SK-N-SH treated with all-trans-retinoic acid at 6 μM for 48 hours (cell line): ENCODE measurements at regions not wholly inside any gene's neighbourhood (a gene's known extent, or its start where the extent isn't known, plus 50 kb on each side); places are given as distances from the start of the nearest gene placed in this dataset.

Experiments
- ATAC-seq: fragments of 200-7000 bp; cut with Tn5 transposase; 3 replicates; pipeline ENCODE4 v1.9.1; 2020; ENCODE audit warnings: mild to moderate bottlenecking, moderate library complexity
- ARNTL ChIP-seq: fragments of 450-650 bp; formaldehyde crosslinking; IDR thresholded peaks from 2 replicates; pipeline ENCODE4 v1.5.0; 2020; ENCODE audit warnings: low read depth, mild to moderate bottlenecking, moderate library complexity, borderline replicate concordance
- CREB5 ChIP-seq: fragments of 250-450 bp; sonication (Bioruptor Pico); IDR thresholded peaks from 2 replicates; pipeline ENCODE4 v1.5.1; 2020; ENCODE audit warnings: low read depth, mild to moderate bottlenecking, moderate library complexity
- CSDC2 ChIP-seq: fragments of 250-450 bp; sonication (Bioruptor Pico); IDR thresholded peaks from 2 replicates; pipeline ENCODE4 v1.5.0; 2020; ENCODE audit warnings: mild to moderate bottlenecking, moderate library complexity
- CSRNP3 ChIP-seq: fragments of 250-450 bp; sonication (Bioruptor Pico); IDR thresholded peaks from 2 replicates; pipeline ENCODE4 v1.5.1; 2021; ENCODE audit warnings: mild to moderate bottlenecking, moderate library complexity
- ESRRG ChIP-seq: fragments of 250-450 bp; sonication (Bioruptor Pico); IDR thresholded peaks from 2 replicates; pipeline ENCODE4 v1.6.1; 2021; ENCODE audit warnings: mild to moderate bottlenecking
- GLIS3 ChIP-seq: fragments of 250-450 bp; sonication (Bioruptor Pico); IDR thresholded peaks from 2 replicates; pipeline ENCODE4 v1.5.0; 2020; ENCODE audit warnings: mild to moderate bottlenecking, moderate library complexity
- ISL1 ChIP-seq: fragments of 250-450 bp; sonication (Bioruptor Pico); IDR thresholded peaks from 2 replicates; pipeline ENCODE4 v2.1.2; 2022; ENCODE audit warnings: mild to moderate bottlenecking, moderate library complexity
- OSR1 ChIP-seq: fragments of 250-450 bp; sonication (Bioruptor Pico); IDR thresholded peaks from 2 replicates; pipeline ENCODE4 v1.8.0; 2022; ENCODE audit warnings: moderate library complexity, mild to moderate bottlenecking, inconsistent platforms
- PATZ1 ChIP-seq: fragments of 250-450 bp; sonication (Bioruptor Pico); IDR thresholded peaks from 2 replicates; pipeline ENCODE4 v1.8.0; 2020; ENCODE audit warnings: mild to moderate bottlenecking, moderate library complexity, borderline replicate concordance
- PPARA ChIP-seq: fragments of 250-450 bp; sonication (Bioruptor Pico); IDR thresholded peaks from 2 replicates; pipeline ENCODE4 v1.5.0; 2020; ENCODE audit warnings: mild to moderate bottlenecking, borderline replicate concordance
- SNAI2 ChIP-seq: fragments of 250-450 bp; sonication (Bioruptor Pico); IDR thresholded peaks from 2 replicates; pipeline ENCODE4 v1.5.0; 2020; ENCODE audit warnings: mild to moderate bottlenecking, moderate library complexity
- TCF4 ChIP-seq: fragments of 250-450 bp; sonication (Bioruptor Pico); IDR thresholded peaks from 2 replicates; pipeline ENCODE4 v1.8.0; 2021; ENCODE audit warnings: mild to moderate bottlenecking, moderate library complexity, borderline replicate concordance
- TSHZ2 ChIP-seq: fragments of 250-450 bp; sonication (Bioruptor Pico); IDR thresholded peaks from 2 replicates; pipeline ENCODE4 v1.5.0; 2020; ENCODE audit warnings: mild to moderate bottlenecking, moderate library complexity
- ZC3H10 ChIP-seq: fragments of 250-450 bp; sonication (Bioruptor Pico); IDR thresholded peaks from 2 replicates; pipeline ENCODE4 v1.5.1; 2021; ENCODE audit warnings: mild to moderate bottlenecking, moderate library complexity
- ZFP3 ChIP-seq: fragments of 250-450 bp; sonication (Bioruptor Pico); IDR thresholded peaks from 2 replicates; pipeline ENCODE4 v1.5.0; 2020; ENCODE audit warnings: mild to moderate bottlenecking, moderate library complexity
- ZFP30 ChIP-seq: fragments of 450-650 bp; formaldehyde crosslinking; IDR thresholded peaks from 2 replicates; pipeline ENCODE4 v1.5.0; 2022; ENCODE audit warnings: mild to moderate bottlenecking, moderate library complexity
- ZNF565 ChIP-seq: fragments of 450-650 bp; formaldehyde crosslinking; conservative IDR thresholded peaks from 2 replicates; pipeline ENCODE4 v1.5.0; 2020; ENCODE audit warnings: low read depth, mild to moderate bottlenecking, moderate library complexity
- ZNF70 ChIP-seq: fragments of 450-650 bp; formaldehyde crosslinking; IDR thresholded peaks from 2 replicates; pipeline ENCODE4 v1.5.0; 2020; ENCODE audit warnings: mild to moderate bottlenecking, moderate library complexity
- ZNF8 ChIP-seq: fragments of 450-650 bp; formaldehyde crosslinking; IDR thresholded peaks from 2 replicates; pipeline ENCODE4 v1.5.0; 2020; ENCODE audit warnings: mild to moderate bottlenecking, moderate library complexity

- ATAC-seq: no peak
- TF ChIP-seq ISL1: no peak
- no peak for TF ChIP-seq TCF4 (CRISPR knock-in tag)
- no peak for TF ChIP-seq ESRRG (CRISPR knock-in tag)
- TF ChIP-seq OSR1 (CRISPR knock-in tag): no peak
- no peak for TF ChIP-seq ZNF565 (CRISPR knock-in tag)
- TF ChIP-seq GLIS3: no peak
- no peak for TF ChIP-seq CSDC2
- TF ChIP-seq TSHZ2: no peak
- no peak for TF ChIP-seq SNAI2 (CRISPR knock-in tag)
- no peak for TF ChIP-seq PPARA (CRISPR knock-in tag)
- TF ChIP-seq ZFP3 (CRISPR knock-in tag): no peak
- no peak for TF ChIP-seq CSRNP3
- TF ChIP-seq CREB5 (CRISPR knock-in tag): no peak
- no peak for TF ChIP-seq PATZ1 (CRISPR knock-in tag)
- TF ChIP-seq ZNF70 (CRISPR knock-in tag): no peak
- no peak for TF ChIP-seq ZFP30
These were observed 88.7 kb upstream of the CHST15 start for GRCh38 chr10:124182088-124182541.

- no peak for ATAC-seq
- TF ChIP-seq CREB5 (CRISPR knock-in tag): no peak
- no peak for TF ChIP-seq ZFP30
- no peak for TF ChIP-seq TSHZ2
- no peak for TF ChIP-seq ZC3H10 (CRISPR knock-in tag)
- TF ChIP-seq PATZ1 (CRISPR knock-in tag): no peak
- TF ChIP-seq ZNF565 (CRISPR knock-in tag): no peak
- TF ChIP-seq ESRRG (CRISPR knock-in tag): no peak
- TF ChIP-seq ZNF8: no peak
- no peak for TF ChIP-seq ZNF70 (CRISPR knock-in tag)
- no peak for TF ChIP-seq TCF4 (CRISPR knock-in tag)
- TF ChIP-seq ARNTL (CRISPR knock-in tag): no peak
These were observed 88.3 kb upstream of the CHST15 start for GRCh38 chr10:124181656-124182055.
